Esophagus muscularis mucosa (tissue), 4 donors: ENCODE measurements at regions not wholly inside any gene's neighbourhood (a gene's known extent, or its start where the extent isn't known, plus 50 kb on each side); places are given as distances from the start of the nearest gene placed in this dataset.

Experiments used
- DNase-seq: peaks from one replicate; pipeline ENCODE4 v3.0.0-alpha.2; 2017; ENCODE audit errors: extremely low spot score
- H3K27ac ChIP-seq, 4 donors: fragments of 200-600 bp; sonication (generic); replicated peaks in 1 of 4; 1 replicate in 3 of 4; 2 replicates in 1 of 4; pipeline ENCODE4 v1.5.1; 2016 to 2019; ENCODE audit warnings: mild to moderate bottlenecking in 1 of 4
- H3K27me3 ChIP-seq, 4 donors: fragments of 200-600 bp; sonication (generic); one replicate each; pipeline versions ENCODE4 v1.5.1 to v1.6.0; 2016 to 2019
- H3K36me3 ChIP-seq, 4 donors: fragments of 200-600 bp; sonication (generic); one replicate each; pipeline ENCODE4 v1.5.1; 2016 to 2019
- H3K4me1 ChIP-seq, 4 donors: fragments of 200-600 bp; sonication (generic); one replicate each; pipeline ENCODE4 v1.5.1; 2016 to 2019
- H3K4me3 ChIP-seq, 4 donors: fragments of 200-600 bp; sonication (generic); 1 replicate in 2 of 4; 2 replicates in 2 of 4; pipeline ENCODE4 v1.5.1; 2016 to 2019; ENCODE audit warnings: mild to moderate bottlenecking in 4 of 4, moderate library complexity in 1 of 4
- H3K9me3 ChIP-seq, 4 donors: fragments of 200-600 bp; sonication (generic); 1 replicate in 3 of 4; 2 replicates in 1 of 4; pipeline ENCODE4 v1.5.1; 2016 to 2019
- CTCF ChIP-seq, 3 experiments: fragments of 200-600 bp in 2 of 3; fragments of 450-650 bp in 1 of 3; sonication (generic) in 2 of 3; IDR thresholded peaks; one replicate each; pipeline ENCODE4 v1.5.1; 2017 to 2019; ENCODE audit warnings: antibody characterized with exemption in 3 of 3, mild to moderate bottlenecking in 2 of 3, moderate library complexity in 1 of 3
- EP300 ChIP-seq: sonication (generic); formaldehyde crosslinking; IDR thresholded peaks from one replicate; pipeline ENCODE4 v1.6.1; 2017; ENCODE audit warnings: antibody characterized with exemption
- POLR2A ChIP-seq: fragments of 450-650 bp; IDR thresholded peaks from one replicate; pipeline ENCODE4 v1.6.1; 2017; ENCODE audit warnings: antibody characterized with exemption, moderate library complexity, mild to moderate bottlenecking, low read depth
- POLR2AphosphoS5 ChIP-seq, 2 donors: sonication (generic); formaldehyde crosslinking; IDR thresholded peaks; one replicate each; pipeline ENCODE4 v1.6.1; 2017; ENCODE audit warnings: antibody characterized with exemption in 2 of 2
- WGBS: methylation state at CpG from one replicate; pipeline ENCODE4 v1.1.5; 2018; 5-methylcytosine and 5-hydroxymethylcytosine counted together
- intact Hi-C: fragments of 100-400 bp; cut with DNase I; formaldehyde crosslinking; loops from one replicate; pipeline ENCODE4 v1.15.1; 2023

DNA sequence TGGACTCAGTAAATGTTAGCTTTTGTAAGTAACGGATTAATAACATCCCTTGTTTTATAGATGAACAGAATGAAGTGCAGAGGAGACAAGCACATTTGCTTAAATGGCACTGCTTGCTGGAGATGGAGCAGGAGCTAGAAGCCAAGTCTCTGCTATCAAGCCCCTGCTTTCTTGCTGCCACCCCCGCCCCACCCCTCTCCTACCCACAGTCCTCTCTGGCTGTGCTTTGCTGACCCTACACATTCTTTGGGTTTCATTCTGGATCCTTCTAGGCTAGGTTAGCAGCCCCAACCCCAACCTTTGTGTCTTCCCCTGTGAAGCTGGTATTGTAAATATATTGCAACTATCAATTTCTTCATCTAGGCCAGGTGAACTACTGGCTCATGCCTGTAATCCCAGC, 77.5 kb upstream of the CAPZB start:
- WGBS: 85% methylated on average over 2 of the region's 2 CpGs
- DNase-seq: no peak
- H3K4me1 ChIP-seq: peaks cover 22 to 32% (median 25%) of the 10 kb centered on the region in 4 donors
- TF ChIP-seq POLR2AphosphoS5 (IDR thresholded peaks at IDR 0.05) (no peak), EP300 (no peak), POLR2A (no peak), CTCF (IDR thresholded peaks at IDR 0.05) (no peak)
- no peaks in the 10 kb centered on the region for H3K36me3 ChIP-seq
- intact Hi-C loops: no loop called here
- no peaks in the 10 kb centered on the region for H3K27me3 ChIP-seq
- H3K4me3 ChIP-seq: no peak overlapping the region
- H3K9me3 ChIP-seq: no peaks in the 10 kb centered on the region
- H3K27ac ChIP-seq: peak overlapping the region; percentile 82 to 88 (median 84)

GRCh38 chr1:19560480-19560879, 75.1 kb upstream of the CAPZB start:
- WGBS: 84% methylated on average over 4 of the region's 4 CpGs
- H3K4me1 ChIP-seq: peaks cover 22 to 32% (median 25%) of the 10 kb centered on the region in 4 donors
- TF ChIP-seq EP300: no peak
- no peak for TF ChIP-seq POLR2AphosphoS5 (IDR thresholded peaks at IDR 0.05)
- TF ChIP-seq POLR2A: no peak
- TF ChIP-seq CTCF (IDR thresholded peaks at IDR 0.05): no peak
- H3K27me3 ChIP-seq: no peaks in the 10 kb centered on the region
- no peak for DNase-seq
- intact Hi-C loops: no loop called here
- no peak overlapping the region for H3K4me3 ChIP-seq
- H3K36me3 ChIP-seq: no peaks in the 10 kb centered on the region
- peak overlapping the region in 2 of 4 donors; percentile 6 to 39 for H3K27ac ChIP-seq
- no peaks in the 10 kb centered on the region for H3K9me3 ChIP-seq

GRCh38 chr1:19559641-19560040, 74.3 kb upstream of the CAPZB start:
- Histone ChIP-seq H3K4me3 (no peak overlapping the region), H3K4me1 (peaks cover 19 to 31% (median 19%) of the 10 kb centered on the region in 4 donors), H3K27ac (peak overlapping the region in 1 of 4 donors; percentile 39), H3K36me3 (no peaks in the 10 kb centered on the region), H3K27me3 (no peaks in the 10 kb centered on the region), H3K9me3 (no peaks in the 10 kb centered on the region)
- DNase-seq: no peak
- no peak for TF ChIP-seq CTCF (IDR thresholded peaks at IDR 0.05)
- TF ChIP-seq EP300: no peak
- no peak for TF ChIP-seq POLR2A
- TF ChIP-seq POLR2AphosphoS5 (IDR thresholded peaks at IDR 0.05): no peak
- 59% methylated on average over 2 of the region's 2 CpGs for WGBS
- intact Hi-C loops: no loop called here

DNA sequence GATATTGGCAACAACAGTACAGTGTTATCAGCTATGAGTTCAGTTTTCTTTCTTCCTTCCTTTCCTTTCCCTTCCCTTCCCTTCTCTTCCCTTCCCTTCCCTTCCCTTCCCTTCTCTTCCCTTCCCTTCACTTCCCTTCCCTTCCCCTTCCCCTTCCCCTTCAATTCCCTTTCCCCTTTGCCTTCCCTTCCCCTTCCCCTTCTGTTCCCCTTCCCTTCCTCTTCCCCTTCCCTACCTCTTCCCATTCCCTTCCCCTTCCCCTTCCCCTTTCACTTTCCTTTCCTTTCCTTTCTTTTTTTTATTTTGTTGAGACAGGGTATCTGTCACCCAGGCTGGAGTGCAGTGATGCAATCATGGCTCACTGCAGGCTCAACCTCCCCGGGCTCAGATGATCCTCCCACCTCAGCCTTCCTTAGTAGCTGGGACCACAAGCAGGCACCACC, 72.3 kb upstream of the CAPZB start:
- Histone ChIP-seq H3K4me3 (no peak overlapping the region), H3K4me1 (peaks cover 0 to 11% (median 0%) of the 10 kb centered on the region in 4 donors), H3K27me3 (no peaks in the 10 kb centered on the region), H3K27ac (no peak overlapping the region), H3K9me3 (no peaks in the 10 kb centered on the region), H3K36me3 (no peaks in the 10 kb centered on the region)
- intact Hi-C loops: no loop called here
- TF ChIP-seq CTCF (IDR thresholded peaks at IDR 0.05) (no peak), EP300 (no peak), POLR2A (no peak), POLR2AphosphoS5 (IDR thresholded peaks at IDR 0.05) (no peak)
- DNase-seq: no peak
- 86% methylated on average over 1 of the region's 1 CpG for WGBS

- DNase-seq: no peak
- Histone ChIP-seq H3K36me3 (no peaks in the 10 kb centered on the region), H3K27me3 (no peaks in the 10 kb centered on the region), H3K4me1 (peaks cover 0 to 4% (median 2%) of the 10 kb centered on the region in 4 donors), H3K27ac (no peak overlapping the region), H3K4me3 (no peak overlapping the region), H3K9me3 (no peaks in the 10 kb centered on the region)
- TF ChIP-seq CTCF (IDR thresholded peaks at IDR 0.05) (no peak), POLR2AphosphoS5 (IDR thresholded peaks at IDR 0.05) (no peak), POLR2A (no peak), EP300 (no peak)
- intact Hi-C loops: no loop called here
Observed at GRCh38 chr1:19554090-19554489, 68.8 kb upstream of the CAPZB start.
